ENCODE measurements at regions not wholly inside any gene's neighbourhood (a gene's known extent, or its start where the extent isn't known, plus 50 kb on each side); places are given as distances from the start of the nearest gene placed in this dataset.

GRCh38 chr2:12004713-12005112, 258.3 kb downstream of the LPIN1 start:
- ATAC-seq (ENCODE audit: low read depth), result no peak
- H3K4me1 ChIP-seq (ENCODE audit: insufficient read depth, poor library complexity, severe bottlenecking), result peaks cover 17% of the 10 kb centered on the region
- no peak overlapping the region for H3K4me3 ChIP-seq (ENCODE audit: severe bottlenecking)
- DNase-seq (ENCODE audit: low spot score), result no peak
- no peak overlapping the region for H3K27ac ChIP-seq (ENCODE audit: poor library complexity, severe bottlenecking)
- TF ChIP-seq CTCF (IDR thresholded peaks at IDR 0.05; ENCODE audit: poor library complexity, severe bottlenecking), result no peak
- H3K36me3 ChIP-seq (ENCODE audit: low read depth), result no peaks in the 10 kb centered on the region
- no peaks in the 10 kb centered on the region for H3K27me3 ChIP-seq (ENCODE audit: insufficient read depth, poor library complexity, severe bottlenecking)
- no peaks in the 10 kb centered on the region for H3K9me3 ChIP-seq (ENCODE audit: severe bottlenecking)

- DNase-seq (ENCODE audit: low spot score), result no peak
- no peak overlapping the region for H3K4me3 ChIP-seq (ENCODE audit: severe bottlenecking)
- no peak for TF ChIP-seq CTCF (IDR thresholded peaks at IDR 0.05; ENCODE audit: poor library complexity, severe bottlenecking)
Observed at GRCh38 chr2:12005886-12006681, 259.7 kb downstream of the LPIN1 start.

GRCh38 chr2:12006850-12007249, 260.4 kb downstream of the LPIN1 start:
- Histone ChIP-seq H3K27me3 (ENCODE audit: insufficient read depth, poor library complexity, severe bottlenecking) (no peaks in the 10 kb centered on the region), H3K27ac (ENCODE audit: poor library complexity, severe bottlenecking) (no peak overlapping the region), H3K4me3 (ENCODE audit: severe bottlenecking) (no peak overlapping the region), H3K4me1 (ENCODE audit: insufficient read depth, poor library complexity, severe bottlenecking) (peaks cover 17% of the 10 kb centered on the region), H3K36me3 (ENCODE audit: low read depth) (no peaks in the 10 kb centered on the region), H3K9me3 (ENCODE audit: severe bottlenecking) (no peaks in the 10 kb centered on the region)
- TF ChIP-seq CTCF (IDR thresholded peaks at IDR 0.05; ENCODE audit: poor library complexity, severe bottlenecking), result no peak
- DNase-seq (ENCODE audit: low spot score) (no peak), ATAC-seq (ENCODE audit: low read depth) (no peak)

More at GRCh38 chr2:12005886-12006681, 259.7 kb downstream of the LPIN1 start:
- no peaks in the 10 kb centered on the region for H3K9me3 ChIP-seq (ENCODE audit: severe bottlenecking)
- ATAC-seq (ENCODE audit: low read depth), result no peak
- H3K36me3 ChIP-seq (ENCODE audit: low read depth), result no peaks in the 10 kb centered on the region
- no peak overlapping the region for H3K27ac ChIP-seq (ENCODE audit: poor library complexity, severe bottlenecking)
- H3K27me3 ChIP-seq (ENCODE audit: insufficient read depth, poor library complexity, severe bottlenecking), result no peaks in the 10 kb centered on the region
- peaks cover 17% of the 10 kb centered on the region for H3K4me1 ChIP-seq (ENCODE audit: insufficient read depth, poor library complexity, severe bottlenecking)

GRCh38 chr2:12007282-12007681, 260.9 kb downstream of the LPIN1 start:
- peaks cover 17% of the 10 kb centered on the region for H3K4me1 ChIP-seq (ENCODE audit: insufficient read depth, poor library complexity, severe bottlenecking)

More at GRCh38 chr2:12007282-12007681, 260.9 kb downstream of the LPIN1 start:
- no peaks in the 10 kb centered on the region for H3K36me3 ChIP-seq (ENCODE audit: low read depth)
- H3K9me3 ChIP-seq (ENCODE audit: severe bottlenecking), result no peaks in the 10 kb centered on the region
- no peak overlapping the region for H3K4me3 ChIP-seq (ENCODE audit: severe bottlenecking)
- TF ChIP-seq CTCF (IDR thresholded peaks at IDR 0.05; ENCODE audit: poor library complexity, severe bottlenecking), result no peak
- H3K27me3 ChIP-seq (ENCODE audit: insufficient read depth, poor library complexity, severe bottlenecking), result no peaks in the 10 kb centered on the region
- DNase-seq (ENCODE audit: low spot score), result no peak
- H3K27ac ChIP-seq (ENCODE audit: poor library complexity, severe bottlenecking), result no peak overlapping the region
- no peak for ATAC-seq (ENCODE audit: low read depth)
